OCI-LY7 (cell line): ENCODE measurements at regions not wholly inside any gene's neighbourhood (a gene's known extent, or its start where the extent isn't known, plus 50 kb on each side); places are given as distances from the start of the nearest gene placed in this dataset.

Source experiments
- BruUV-seq: library from RNA; stranded (reverse); fragments of 400-500 nt; replicated peaks from 2 replicates; lab custom pipeline; 2021; lab: Mats Ljungman, UMichigan
- CTCF ChIA-PET: fragments of 300-600 bp; sonication (Branson Sonifier 250); formaldehyde crosslinking; loops from one replicate; lab custom pipeline; 2022; ENCODE audit warnings: antibody characterized with exemption; ENCODE audit not compliant: unreplicated experiment; lab: Charles Lee
- POLR2A ChIA-PET: fragments of 300-600 bp; sonication (Branson Sonifier 250); formaldehyde crosslinking; loops from one replicate; lab custom pipeline; 2022; ENCODE audit warnings: antibody characterized with exemption; lab: Charles Lee
- DNase-seq: peaks from one replicate; pipeline ENCODE4 v3.0.0-alpha.2; 2015; ENCODE audit warnings: low spot score
- H2AFZ ChIP-seq: fragments of 200-600 bp; sonication (generic), shearing (Covaris generic); 2 replicates; pipeline ENCODE4 v1.6.1; 2014; ENCODE audit warnings: mild to moderate bottlenecking, antibody characterized with exemption, low read length, moderate library complexity
- H3K27ac ChIP-seq: fragments of 200-600 bp; sonication (generic); 2 replicates; pipeline ENCODE4 v1.5.1; 2014; ENCODE audit warnings: mixed run types, low read depth, mild to moderate bottlenecking, moderate library complexity, low read length, inconsistent platforms; ENCODE audit not compliant: poor library complexity, severe bottlenecking
- H3K36me3 ChIP-seq: fragments of 200-600 bp; sonication (generic); 2 replicates; pipeline ENCODE4 v1.6.1; 2014; ENCODE audit warnings: mild to moderate bottlenecking, antibody characterized with exemption, low read length, moderate library complexity, mixed read lengths; ENCODE audit not compliant: insufficient read depth
- H3K4me1 ChIP-seq: fragments of 200-600 bp; sonication (generic); 2 replicates; pipeline ENCODE4 v1.5.1; 2014; ENCODE audit warnings: mild to moderate bottlenecking, low read length; ENCODE audit not compliant: insufficient read depth, poor library complexity, severe bottlenecking
- H3K4me2 ChIP-seq: fragments of 200-600 bp; sonication (generic); 2 replicates; pipeline ENCODE4 v1.6.1; 2014; ENCODE audit warnings: mild to moderate bottlenecking, low read length
- H3K4me3 ChIP-seq: fragments of 200-600 bp; sonication (generic); 2 replicates; pipeline ENCODE4 v1.5.1; 2014; ENCODE audit warnings: mild to moderate bottlenecking, low read depth, low read length; ENCODE audit not compliant: poor library complexity, severe bottlenecking
- H3K79me2 ChIP-seq: fragments of 200-600 bp; sonication (generic); 2 replicates; pipeline ENCODE4 v1.6.1; 2016; ENCODE audit warnings: low read depth, mild to moderate bottlenecking, low read length, moderate library complexity, mixed read lengths; ENCODE audit not compliant: insufficient read depth
- H3K9me2 ChIP-seq: fragments of 200-600 bp; sonication (generic); 2 replicates; pipeline ENCODE4 v1.6.1; 2016; ENCODE audit warnings: mild to moderate bottlenecking, low read length, mixed read lengths; ENCODE audit not compliant: insufficient read depth
- H3K9me3 ChIP-seq: fragments of 200-600 bp; sonication (generic); 2 replicates; pipeline ENCODE4 v1.6.1; 2014; ENCODE audit warnings: mild to moderate bottlenecking, mixed run types, low read length, mixed read lengths
- H4K20me1 ChIP-seq: fragments of 200-600 bp; sonication (generic); 2 replicates; pipeline ENCODE4 v1.6.1; 2014; ENCODE audit warnings: mild to moderate bottlenecking, antibody characterized with exemption, low read length, moderate library complexity, mixed read lengths; ENCODE audit not compliant: insufficient read depth
- CTCF ChIP-seq: fragments of 200-600 bp; sonication (generic); conservative IDR thresholded peaks from 2 replicates; pipeline ENCODE4 v1.5.1; 2014; ENCODE audit warnings: mild to moderate bottlenecking, antibody characterized with exemption, low read length, moderate library complexity, mixed read lengths
- EZH2phosphoT487 ChIP-seq: fragments of 200-600 bp; sonication (generic); IDR thresholded peaks from 2 replicates; pipeline ENCODE4 v1.6.1; 2018; ENCODE audit warnings: low read depth, borderline replicate concordance, mild to moderate bottlenecking, mixed run types, antibody characterized with exemption, low read length, moderate library complexity, mixed read lengths
- intact Hi-C: fragments of 100-400 bp; cut with micrococcal nuclease; formaldehyde crosslinking; loops from one replicate; pipeline ENCODE4 v1.10.0; 2022; ENCODE audit not compliant: unreplicated experiment

GRCh38 chr15:25053000-25053815, 98.4 kb downstream of the SNRPN start:
- 0 out of 2 replicates have a peak, but pooled peaks cover 5% of the 10 kb centered on the region for H3K9me3 ChIP-seq
- DNase-seq = no peak
- no peaks in the 10 kb centered on the region for H3K36me3 ChIP-seq

DNA sequence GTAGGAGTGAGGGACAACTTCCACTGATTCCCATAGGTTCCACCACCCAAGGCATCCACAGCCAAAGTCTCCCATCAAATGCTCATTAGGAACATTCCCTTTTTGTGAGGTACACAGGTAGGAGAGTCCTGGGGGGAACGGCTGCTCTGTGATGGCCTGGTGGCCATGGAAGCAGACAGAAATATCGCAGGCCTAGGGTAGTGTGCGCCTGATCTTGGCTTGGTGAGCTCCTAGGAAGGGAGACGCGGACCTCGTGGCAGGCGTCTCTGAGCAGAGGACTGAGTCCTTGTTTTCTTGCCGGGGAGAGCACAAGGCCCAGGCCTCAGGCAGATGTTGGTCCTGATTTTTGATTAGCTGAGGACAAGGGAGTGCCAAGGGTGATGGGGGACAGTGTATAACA, 99.5 kb downstream of the SNRPN start:
- CTCF ChIA-PET = no interaction called here
- Histone ChIP-seq H3K27ac (no peak overlapping the region), H3K9me3 (0 out of 2 replicates have a peak, but pooled peaks cover 5% of the 10 kb centered on the region), H3K4me3 (no peak overlapping the region), H2AFZ (no peak overlapping the region), H3K36me3 (no peaks in the 10 kb centered on the region), H3K4me2 (no peak overlapping the region), H3K9me2 (no peaks in the 10 kb centered on the region), H4K20me1 (no peaks in the 10 kb centered on the region), H3K79me2 (no peaks in the 10 kb centered on the region), H3K4me1 (no peaks in the 10 kb centered on the region)
- intact Hi-C loops = no loop called here
- TF ChIP-seq EZH2phosphoT487 = no peak
- no peak for TF ChIP-seq CTCF
- no TSS peak for BruUV-seq
- POLR2A ChIA-PET = no interaction called here
- no peak for DNase-seq

More at GRCh38 chr15:25053000-25053815, 98.4 kb downstream of the SNRPN start:
- Histone ChIP-seq H3K9me2 (no peaks in the 10 kb centered on the region), H3K4me1 (no peaks in the 10 kb centered on the region), H4K20me1 (no peaks in the 10 kb centered on the region), H3K79me2 (no peaks in the 10 kb centered on the region), H3K4me2 (no peak overlapping the region), H3K27ac (no peak overlapping the region), H3K4me3 (no peak overlapping the region), H2AFZ (no peak overlapping the region)
- TF ChIP-seq CTCF (no peak), EZH2phosphoT487 (no peak)
- BruUV-seq = no TSS peak
- ChIA-PET POLR2A (no interaction called here), CTCF (no interaction called here)
- intact Hi-C loops = no loop called here

DNA sequence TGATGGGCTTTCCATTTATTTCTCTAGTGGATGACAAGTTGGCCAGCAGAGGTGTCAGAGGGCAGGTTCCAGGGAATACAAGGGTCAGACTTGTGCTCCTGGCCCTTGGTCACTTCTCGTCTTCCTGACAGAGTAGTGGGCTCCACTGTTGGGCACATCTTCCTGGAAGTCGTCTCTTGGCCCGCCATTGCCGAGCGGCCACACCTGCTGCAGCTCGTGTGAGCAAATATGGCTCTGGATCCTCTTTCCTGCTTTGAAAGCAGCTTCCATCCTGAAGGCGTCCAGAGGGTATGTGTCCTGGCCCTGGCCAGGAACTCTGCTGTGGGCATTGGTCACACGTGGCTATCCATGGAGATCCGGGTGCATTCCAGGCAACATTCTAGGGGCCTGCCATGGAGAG, 100.2 kb downstream of the SNRPN start:
- no peak overlapping the region for H3K4me2 ChIP-seq
- H3K79me2 ChIP-seq = no peaks in the 10 kb centered on the region
- POLR2A ChIA-PET = no interaction called here
- BruUV-seq = no TSS peak
- DNase-seq = no peak
- no peaks in the 10 kb centered on the region for H4K20me1 ChIP-seq
- CTCF ChIA-PET = no interaction called here
- H3K9me2 ChIP-seq = no peaks in the 10 kb centered on the region
- H3K4me3 ChIP-seq = no peak overlapping the region
- intact Hi-C loops = no loop called here
- 0 out of 2 replicates have a peak, but pooled peaks cover 3% of the 10 kb centered on the region for H3K9me3 ChIP-seq
- no peak overlapping the region for H3K27ac ChIP-seq
- no peak for TF ChIP-seq EZH2phosphoT487
- no peak for TF ChIP-seq CTCF
- no peak overlapping the region for H2AFZ ChIP-seq
- no peaks in the 10 kb centered on the region for H3K4me1 ChIP-seq
- no peaks in the 10 kb centered on the region for H3K36me3 ChIP-seq
